ENCODE measurements at regions not wholly inside any gene's neighbourhood (a gene's known extent, or its start where the extent isn't known, plus 50 kb on each side); places are given as distances from the start of the nearest gene placed in this dataset.

DNA sequence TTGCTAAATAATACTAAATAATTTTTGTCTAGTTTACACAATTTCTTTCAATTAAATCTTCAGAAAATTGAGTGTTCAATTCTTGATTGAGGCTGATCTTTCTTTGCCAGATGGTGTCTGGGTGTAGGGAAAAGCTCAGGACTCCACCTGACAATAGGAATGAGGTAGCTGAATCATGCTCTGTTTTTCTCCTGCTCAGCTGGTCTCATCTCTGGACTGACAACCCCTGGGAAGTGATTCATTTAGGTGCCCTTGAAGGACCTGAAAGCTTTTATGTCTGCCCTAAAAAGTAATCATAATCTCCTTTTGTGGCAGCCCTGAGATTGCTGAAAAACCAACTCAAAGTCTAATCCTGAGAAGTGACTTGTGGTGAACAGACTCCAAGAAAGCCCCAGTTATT, 255.4 kb downstream of the ETNK1 start:
- Histone ChIP-seq H3K9me3 (no peaks in the 10 kb centered on the region), H3K27me3 (no peaks in the 10 kb centered on the region), H3K4me1 (no peaks in the 10 kb centered on the region), H3K36me3 (no peaks in the 10 kb centered on the region), H3K4me3 (no peak overlapping the region), H3K27ac (no peak overlapping the region)
- TF ChIP-seq, protein P1, sequence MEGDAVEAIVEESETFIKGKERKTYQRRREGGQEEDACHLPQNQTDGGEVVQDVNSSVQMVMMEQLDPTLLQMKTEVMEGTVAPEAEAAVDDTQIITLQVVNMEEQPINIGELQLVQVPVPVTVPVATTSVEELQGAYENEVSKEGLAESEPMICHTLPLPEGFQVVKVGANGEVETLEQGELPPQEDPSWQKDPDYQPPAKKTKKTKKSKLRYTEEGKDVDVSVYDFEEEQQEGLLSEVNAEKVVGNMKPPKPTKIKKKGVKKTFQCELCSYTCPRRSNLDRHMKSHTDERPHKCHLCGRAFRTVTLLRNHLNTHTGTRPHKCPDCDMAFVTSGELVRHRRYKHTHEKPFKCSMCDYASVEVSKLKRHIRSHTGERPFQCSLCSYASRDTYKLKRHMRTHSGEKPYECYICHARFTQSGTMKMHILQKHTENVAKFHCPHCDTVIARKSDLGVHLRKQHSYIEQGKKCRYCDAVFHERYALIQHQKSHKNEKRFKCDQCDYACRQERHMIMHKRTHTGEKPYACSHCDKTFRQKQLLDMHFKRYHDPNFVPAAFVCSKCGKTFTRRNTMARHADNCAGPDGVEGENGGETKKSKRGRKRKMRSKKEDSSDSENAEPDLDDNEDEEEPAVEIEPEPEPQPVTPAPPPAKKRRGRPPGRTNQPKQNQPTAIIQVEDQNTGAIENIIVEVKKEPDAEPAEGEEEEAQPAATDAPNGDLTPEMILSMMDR (IDR thresholded peaks at IDR 0.05): no peak
- TF ChIP-seq EP300 (IDR thresholded peaks at IDR 0.05) (no peak), POLR2AphosphoS5 (IDR thresholded peaks at IDR 0.05) (no peak), POLR2A (IDR thresholded peaks at IDR 0.05) (no peak)
- no peak for ATAC-seq

DNA sequence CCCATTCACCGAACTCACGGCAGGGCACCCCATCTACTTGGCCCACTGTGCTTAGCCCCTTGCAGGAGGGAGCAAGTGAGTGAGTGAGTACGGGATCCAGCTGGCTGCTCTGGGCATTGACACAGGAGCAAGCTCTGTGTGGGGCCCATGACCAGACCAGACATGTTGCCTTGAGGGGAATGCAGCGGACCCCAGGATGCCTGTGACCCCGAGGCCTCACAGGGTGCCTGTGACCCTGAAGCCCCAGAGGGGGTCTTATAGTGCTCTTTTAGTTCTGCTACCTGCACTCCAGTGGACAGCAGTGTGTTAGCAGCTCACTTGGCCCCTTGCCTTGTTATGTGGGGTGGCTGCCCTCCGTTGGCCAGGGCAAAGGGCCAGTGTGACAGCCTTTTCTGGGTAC, 255.8 kb downstream of the ETNK1 start:
- WGBS, 2 donors (ENCODE audit: low coverage in 1 of 2): 38% methylated on average over 2 of the region's 6 CpGs; no CpG with 5 or more reads in 1 of the 2 donors
- H3K4me3 ChIP-seq: no peak overlapping the region
- ATAC-seq: no peak
- no peaks in the 10 kb centered on the region for H3K4me1 ChIP-seq
- H3K27ac ChIP-seq: no peak overlapping the region
- no peak for TF ChIP-seq EP300 (IDR thresholded peaks at IDR 0.05)
- TF ChIP-seq, protein P1 (IDR thresholded peaks at IDR 0.05): no peak
- TF ChIP-seq POLR2A (IDR thresholded peaks at IDR 0.05): no peak
- no peak for TF ChIP-seq POLR2AphosphoS5 (IDR thresholded peaks at IDR 0.05)
- H3K27me3 ChIP-seq: no peaks in the 10 kb centered on the region
- no peaks in the 10 kb centered on the region for H3K36me3 ChIP-seq
- H3K9me3 ChIP-seq: no peaks in the 10 kb centered on the region

DNA sequence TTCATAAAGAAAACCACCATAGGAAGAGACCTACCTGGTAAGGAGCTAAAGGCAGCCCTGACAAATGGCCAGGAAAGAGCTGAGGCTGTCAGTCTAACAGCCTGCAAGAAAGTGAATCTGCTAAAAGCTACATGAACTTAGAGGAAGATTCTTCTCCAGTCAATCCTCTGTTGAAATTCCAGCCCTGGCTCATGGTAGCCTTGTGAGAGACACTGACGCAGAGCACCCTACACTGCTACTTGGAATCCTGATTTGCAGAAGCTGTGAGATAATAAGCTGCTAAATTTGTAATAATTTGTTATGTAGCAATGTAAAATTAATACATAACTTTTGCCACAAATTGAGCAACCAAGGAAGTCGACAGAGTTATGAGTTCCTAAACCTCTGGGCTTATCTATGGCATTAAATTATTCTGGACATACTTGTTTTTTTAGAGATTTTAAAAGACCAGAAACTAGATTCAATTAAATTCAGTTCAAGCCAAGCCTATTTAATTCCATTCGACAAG, 257.0 kb downstream of the ETNK1 start:
- no peaks in the 10 kb centered on the region for H3K36me3 ChIP-seq
- WGBS, 2 donors (ENCODE audit: low coverage in 1 of 2): 78 to 97% methylated on average over 3 of the region's 3 CpGs
- no peaks in the 10 kb centered on the region for H3K27me3 ChIP-seq
- TF ChIP-seq POLR2AphosphoS5 (IDR thresholded peaks at IDR 0.05) (no peak), EP300 (IDR thresholded peaks at IDR 0.05) (no peak), POLR2A (IDR thresholded peaks at IDR 0.05) (no peak)
- TF ChIP-seq, protein P1 (IDR thresholded peaks at IDR 0.05): no peak
- no peak overlapping the region for H3K4me3 ChIP-seq
- no peak overlapping the region for H3K27ac ChIP-seq
- ATAC-seq: no peak
- H3K9me3 ChIP-seq: peaks cover 0 to 5% (median 0%) of the 10 kb centered on the region in 3 donors
- H3K4me1 ChIP-seq: no peaks in the 10 kb centered on the region

DNA sequence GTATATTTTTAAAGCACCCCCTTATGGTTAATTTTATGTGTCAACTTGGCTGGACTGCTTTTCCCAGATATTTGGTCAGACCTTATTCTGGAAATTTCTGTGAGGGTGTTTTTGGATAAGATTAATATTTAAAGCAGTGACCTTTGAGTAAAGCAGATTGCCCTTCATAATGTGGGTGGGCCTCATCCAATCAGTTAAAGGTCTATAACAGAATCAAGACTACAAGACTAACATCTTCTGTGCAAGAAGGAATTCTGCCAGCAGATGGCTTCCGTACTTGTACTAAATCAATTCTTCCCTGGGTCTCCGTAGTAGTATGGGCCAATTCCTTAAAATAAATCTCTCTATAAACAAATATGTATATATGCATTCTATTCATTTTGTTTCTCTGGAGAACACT, 257.6 kb downstream of the ETNK1 start:
- TF ChIP-seq POLR2A (IDR thresholded peaks at IDR 0.05) (no peak), EP300 (IDR thresholded peaks at IDR 0.05) (no peak), POLR2AphosphoS5 (IDR thresholded peaks at IDR 0.05) (no peak)
- TF ChIP-seq, protein P1 (IDR thresholded peaks at IDR 0.05): no peak
- 77 to 85% methylated on average over 2 of the region's 2 CpGs for WGBS, 2 donors (ENCODE audit: low coverage in 1 of 2)

DNA sequence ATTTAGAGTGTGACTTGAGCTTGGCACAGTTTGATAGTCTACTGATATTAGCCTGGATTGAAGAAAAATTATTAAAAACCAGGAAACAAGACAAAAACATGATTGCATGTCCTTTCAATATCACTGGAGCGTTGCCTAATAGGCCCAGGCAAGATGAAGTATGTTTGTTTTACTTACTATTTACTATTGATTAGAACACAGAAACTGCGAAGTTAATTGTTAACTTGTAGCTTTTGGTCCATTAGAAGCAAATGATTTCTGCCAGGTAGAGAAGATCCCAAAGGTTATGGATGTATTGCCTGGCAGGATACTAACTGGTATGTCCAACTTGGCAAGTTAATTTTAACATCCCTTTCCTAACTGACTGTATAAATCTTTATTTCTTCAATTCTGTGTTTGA, 268.9 kb downstream of the ETNK1 start:
- H3K36me3 ChIP-seq: no peaks in the 10 kb centered on the region
- no peak overlapping the region for H3K27ac ChIP-seq
- H3K9me3 ChIP-seq: peaks cover 0 to 4% (median 0%) of the 10 kb centered on the region in 3 donors
- no peaks in the 10 kb centered on the region for H3K4me1 ChIP-seq
- no peaks in the 10 kb centered on the region for H3K27me3 ChIP-seq
- no peak overlapping the region for H3K4me3 ChIP-seq
- ATAC-seq: no peak
- WGBS, 2 donors (ENCODE audit: low coverage in 1 of 2): 58 to 64% methylated on average over 2 of the region's 2 CpGs
- no peak for TF ChIP-seq POLR2AphosphoS5 (IDR thresholded peaks at IDR 0.05)
- TF ChIP-seq EP300 (IDR thresholded peaks at IDR 0.05): no peak
- TF ChIP-seq POLR2A (IDR thresholded peaks at IDR 0.05): no peak
- TF ChIP-seq, protein P1 (IDR thresholded peaks at IDR 0.05): no peak

More for the DNA sequence above, 257.6 kb downstream of the ETNK1 start:
- Histone ChIP-seq H3K27me3 (no peaks in the 10 kb centered on the region), H3K27ac (no peak overlapping the region), H3K4me1 (no peaks in the 10 kb centered on the region), H3K9me3 (peaks cover 0 to 5% (median 0%) of the 10 kb centered on the region in 3 donors), H3K36me3 (no peaks in the 10 kb centered on the region), H3K4me3 (no peak overlapping the region)
- ATAC-seq: no peak
